Neural cell (in vitro differentiated cells): ENCODE measurements at regions not wholly inside any gene's neighbourhood (a gene's known extent, or its start where the extent isn't known, plus 50 kb on each side); places are given as distances from the start of the nearest gene placed in this dataset.

Experiments used
- H2AFZ ChIP-seq: fragments of 200-600, 300-800 bp; sonication (generic), shearing (Covaris generic); 2 replicates; pipeline ENCODE4 v1.6.0; 2014; ENCODE audit warnings: low read depth, mild to moderate bottlenecking, antibody characterized with exemption, low read length, moderate library complexity
- H3F3A ChIP-seq: fragments of 200-600 bp; shearing (Covaris generic); 2 replicates; pipeline ENCODE4 v1.6.1; 2016; ENCODE audit warnings: mild to moderate bottlenecking, moderate library complexity, mixed read lengths, antibody characterized with exemption, low read length; ENCODE audit not compliant: insufficient read depth, poor library complexity, severe bottlenecking
- H3K27ac ChIP-seq: fragments of 200-600, 300-800 bp; sonication (generic), shearing (Covaris generic); 2 replicates; pipeline ENCODE4 v1.5.1; 2014; ENCODE audit warnings: mild to moderate bottlenecking, low read length, moderate library complexity
- H3K27me3 ChIP-seq: fragments of 300-800, 200-600 bp; sonication (generic), shearing (Covaris generic); 2 replicates; pipeline ENCODE4 v1.6.0; 2014; ENCODE audit warnings: mild to moderate bottlenecking, low read depth, low read length, moderate library complexity; ENCODE audit not compliant: insufficient read depth
- H3K36me3 ChIP-seq: fragments of 300-800, 200-600 bp; sonication (generic), shearing (Covaris generic); 2 replicates; pipeline ENCODE4 v1.5.1; 2014; ENCODE audit warnings: mild to moderate bottlenecking, antibody characterized with exemption, low read length, moderate library complexity; ENCODE audit not compliant: insufficient read depth
- H3K4me2 ChIP-seq: fragments of 300-800, 200-600 bp; sonication (generic), shearing (Covaris generic); 2 replicates; pipeline ENCODE4 v1.6.0; 2014; ENCODE audit warnings: mild to moderate bottlenecking, low read length
- H3K4me3 ChIP-seq: fragments of 300-800, 200-600 bp; sonication (generic), shearing (Covaris generic); 2 replicates; pipeline ENCODE4 v1.5.1; 2014; ENCODE audit warnings: mild to moderate bottlenecking, low read length, moderate library complexity
- H3K79me2 ChIP-seq: fragments of 200-600 bp; shearing (Covaris generic); replicated peaks from 2 replicates; pipeline ENCODE4 v1.6.0; 2014; ENCODE audit warnings: mild to moderate bottlenecking, low read length, moderate library complexity; ENCODE audit not compliant: insufficient read depth
- H3K9ac ChIP-seq: fragments of 300-800, 200-600 bp; sonication (generic), shearing (Covaris generic); 2 replicates; pipeline ENCODE4 v1.6.1; 2016; ENCODE audit warnings: mild to moderate bottlenecking, low read length, mixed read lengths
- H3K9me2 ChIP-seq: fragments of 200-600 bp; shearing (Covaris generic); 2 replicates; pipeline ENCODE4 v1.6.1; 2016; ENCODE audit warnings: mild to moderate bottlenecking, low read length, mixed read lengths; ENCODE audit not compliant: insufficient read depth
- H3K9me3 ChIP-seq: fragments of 200-600, 300-800 bp; sonication (generic), shearing (Covaris generic); 2 replicates; pipeline ENCODE4 v1.6.1; 2016; ENCODE audit warnings: mild to moderate bottlenecking, mixed run types, low read length, moderate library complexity, mixed read lengths
- H4K20me1 ChIP-seq: fragments of 200-600 bp; shearing (Covaris generic); 2 replicates; pipeline ENCODE4 v1.6.1; 2016; ENCODE audit warnings: mild to moderate bottlenecking, mixed run types; ENCODE audit not compliant: insufficient read depth
- CTCF ChIP-seq: fragments of 450-650 bp; IDR thresholded peaks from 2 replicates; pipeline ENCODE4 v1.5.1; 2014; ENCODE audit warnings: antibody characterized with exemption, mild to moderate bottlenecking, moderate library complexity; ENCODE audit not compliant: poor library complexity, severe bottlenecking
- EP300 ChIP-seq: fragments of 450-650 bp; conservative IDR thresholded peaks from 2 replicates; pipeline ENCODE4 v1.6.1; 2014; ENCODE audit warnings: antibody characterized with exemption, mild to moderate bottlenecking, moderate library complexity; ENCODE audit not compliant: poor library complexity, severe bottlenecking
- EZH2 ChIP-seq: fragments of 200-600, 300-800 bp; shearing (Covaris generic), sonication (generic); IDR thresholded peaks from 2 replicates; pipeline ENCODE4 v1.6.1; 2014; ENCODE audit warnings: antibody characterized with exemption, low read length, borderline replicate concordance, mild to moderate bottlenecking; ENCODE audit not compliant: insufficient read depth, poor library complexity, severe bottlenecking
- MXI1 ChIP-seq: fragments of 450-650 bp; conservative IDR thresholded peaks from 2 replicates; pipeline ENCODE4 v1.6.1; 2014; ENCODE audit warnings: antibody characterized with exemption, mild to moderate bottlenecking; ENCODE audit not compliant: poor library complexity, severe bottlenecking
- POLR2AphosphoS5 ChIP-seq: IDR thresholded peaks from 2 replicates; pipeline ENCODE4 v1.6.1; 2012
- RAD21 ChIP-seq: fragments of 450-650 bp; conservative IDR thresholded peaks from 2 replicates; pipeline ENCODE4 v1.6.1; 2014; ENCODE audit warnings: antibody characterized with exemption, mild to moderate bottlenecking, moderate library complexity
- REST ChIP-seq: IDR thresholded peaks from 2 replicates; pipeline ENCODE4 v1.6.1; 2012; ENCODE audit warnings: borderline replicate concordance
- SMC3 ChIP-seq: fragments of 450-650 bp; conservative IDR thresholded peaks from 2 replicates; pipeline ENCODE4 v1.6.1; 2014; ENCODE audit warnings: antibody characterized with exemption, mild to moderate bottlenecking, moderate library complexity; ENCODE audit not compliant: poor library complexity
- TAF1 ChIP-seq: IDR thresholded peaks from 2 replicates; pipeline ENCODE4 v1.6.1; 2012; ENCODE audit warnings: low read depth

GRCh38 chrX:118216087-118216486 is 99.5 kb upstream of the KLHL13 start:
- TF ChIP-seq MXI1 (no peak), EZH2 (no peak), REST (no peak), TAF1 (no peak), EP300 (no peak), RAD21 (no peak), POLR2AphosphoS5 (no peak), SMC3 (no peak), CTCF (no peak)
- H3K9me3 ChIP-seq = no peaks in the 10 kb centered on the region
- H3K79me2 ChIP-seq = no peaks in the 10 kb centered on the region
- no peak overlapping the region for H3K9ac ChIP-seq
- H3K9me2 ChIP-seq = no peaks in the 10 kb centered on the region
- H3K4me3 ChIP-seq = no peak overlapping the region
- no peaks in the 10 kb centered on the region for H3F3A ChIP-seq
- no peaks in the 10 kb centered on the region for H3K27me3 ChIP-seq
- no peak overlapping the region for H2AFZ ChIP-seq
- H3K27ac ChIP-seq = no peak overlapping the region
- H3K36me3 ChIP-seq = no peaks in the 10 kb centered on the region
- no peak overlapping the region for H3K4me2 ChIP-seq
- no peaks in the 10 kb centered on the region for H4K20me1 ChIP-seq

GRCh38 chrX:118216509-118216908 is 99.9 kb upstream of the KLHL13 start:
- H3K9ac ChIP-seq = no peak overlapping the region
- no peaks in the 10 kb centered on the region for H4K20me1 ChIP-seq
- TF ChIP-seq MXI1 = no peak
- TF ChIP-seq EZH2 = no peak
- TF ChIP-seq TAF1 = no peak
- no peak for TF ChIP-seq EP300
- TF ChIP-seq SMC3 = no peak
- TF ChIP-seq CTCF = no peak
- no peak for TF ChIP-seq RAD21
- no peak for TF ChIP-seq POLR2AphosphoS5
- TF ChIP-seq REST = no peak
- no peak overlapping the region for H3K27ac ChIP-seq
- no peaks in the 10 kb centered on the region for H3F3A ChIP-seq
- no peaks in the 10 kb centered on the region for H3K36me3 ChIP-seq
- H3K9me2 ChIP-seq = no peaks in the 10 kb centered on the region
- H3K4me3 ChIP-seq = no peak overlapping the region
- no peaks in the 10 kb centered on the region for H3K27me3 ChIP-seq
- no peaks in the 10 kb centered on the region for H3K79me2 ChIP-seq
- H3K4me2 ChIP-seq = no peak overlapping the region
- no peaks in the 10 kb centered on the region for H3K9me3 ChIP-seq
- H2AFZ ChIP-seq = no peak overlapping the region
